ENCODE measurements at regions not wholly inside any gene's neighbourhood (a gene's known extent, or its start where the extent isn't known, plus 50 kb on each side); places are given as distances from the start of the nearest gene placed in this dataset.

DNA sequence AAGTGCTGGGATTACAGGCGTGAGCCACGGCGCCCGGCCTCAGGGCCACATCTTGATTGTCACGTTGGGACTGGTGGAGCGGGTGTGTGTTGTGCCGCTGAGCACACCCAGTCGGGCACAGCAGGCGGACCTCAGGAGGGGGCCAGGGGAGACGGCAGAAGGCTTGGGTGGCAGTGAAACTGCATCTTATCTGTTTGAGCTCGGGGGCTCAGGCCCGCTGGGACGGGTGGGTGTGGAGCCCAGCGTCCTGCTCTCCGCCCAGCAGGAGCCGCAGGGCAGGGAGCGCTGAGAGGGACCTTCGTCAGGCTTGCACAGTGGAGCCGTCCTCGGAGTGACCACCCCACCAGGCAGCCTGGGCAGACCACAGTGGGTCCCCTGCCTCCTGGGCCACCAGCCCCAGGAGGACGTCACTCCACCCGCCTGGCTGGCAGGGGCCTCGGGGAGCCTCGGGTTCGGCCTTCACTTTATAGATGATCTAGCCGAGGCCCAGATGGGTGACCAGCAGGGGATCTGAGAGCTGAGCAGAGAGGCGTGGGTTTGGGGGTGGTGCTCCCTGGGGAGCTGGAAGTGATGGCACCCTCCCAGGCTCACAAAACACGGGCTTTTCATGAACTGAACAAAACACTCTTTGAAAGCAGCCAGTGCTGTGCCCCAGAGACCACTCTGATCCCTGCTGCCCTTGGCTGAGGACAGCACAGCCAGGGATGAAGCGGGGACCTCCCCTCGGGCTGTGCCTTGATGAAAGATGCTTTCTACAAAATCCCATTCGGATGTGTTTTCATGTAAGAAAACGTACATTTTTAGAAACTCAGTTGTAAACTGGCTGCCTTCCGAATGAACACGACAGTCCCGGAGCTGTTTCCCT lies 181.1 kb downstream of the SEC14L1 start:
- DNase-seq (ENCODE audit: low read depth in 2 of 2), result no peak

GRCh38 chr17:77322514-77323412 lies 182.0 kb downstream of the SEC14L1 start:
- no peak for DNase-seq (ENCODE audit: low read depth in 2 of 2)

- no peak for DNase-seq (ENCODE audit: low read depth in 2 of 2)
Observed at GRCh38 chr17:77323413-77324171, 182.8 kb downstream of the SEC14L1 start.

GRCh38 chr17:77324227-77324626 lies 183.5 kb downstream of the SEC14L1 start:
- DNase-seq (ENCODE audit: low read depth in 2 of 2), result no peak

DNA sequence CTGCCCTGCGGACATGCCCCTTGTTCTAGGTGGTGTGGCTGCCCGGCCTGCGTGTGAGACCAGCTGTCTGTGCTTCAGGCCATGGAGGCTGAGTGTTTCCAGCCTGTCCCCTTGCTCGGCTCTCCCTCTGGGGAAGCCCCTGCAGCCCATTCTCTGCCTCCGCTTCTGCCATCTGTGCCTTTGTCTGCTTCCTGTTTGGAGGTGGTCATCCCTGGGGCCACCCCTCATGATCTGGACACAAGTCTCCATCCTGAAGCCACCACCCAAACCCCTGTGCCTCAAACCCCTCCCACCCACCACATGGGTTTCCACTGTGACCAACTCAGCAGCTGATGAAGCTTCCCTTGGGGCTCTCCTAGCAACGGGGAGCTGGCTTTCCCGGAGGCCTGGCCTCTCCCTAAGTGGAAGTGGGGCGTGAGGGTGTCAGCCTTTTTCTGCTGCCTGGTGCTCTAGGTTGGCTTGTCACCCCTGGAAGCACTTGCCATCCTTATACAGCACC lies 184.9 kb downstream of the SEC14L1 start:
- DNase-seq (ENCODE audit: low read depth in 2 of 2), result no peak

- DNase-seq (ENCODE audit: low read depth in 2 of 2), result no peak
Observed at GRCh38 chr17:77326076-77326591, 185.4 kb downstream of the SEC14L1 start.

GRCh38 chr17:77326636-77327035 lies 185.9 kb downstream of the SEC14L1 start:
- DNase-seq (ENCODE audit: low read depth in 2 of 2), result no peak

DNA sequence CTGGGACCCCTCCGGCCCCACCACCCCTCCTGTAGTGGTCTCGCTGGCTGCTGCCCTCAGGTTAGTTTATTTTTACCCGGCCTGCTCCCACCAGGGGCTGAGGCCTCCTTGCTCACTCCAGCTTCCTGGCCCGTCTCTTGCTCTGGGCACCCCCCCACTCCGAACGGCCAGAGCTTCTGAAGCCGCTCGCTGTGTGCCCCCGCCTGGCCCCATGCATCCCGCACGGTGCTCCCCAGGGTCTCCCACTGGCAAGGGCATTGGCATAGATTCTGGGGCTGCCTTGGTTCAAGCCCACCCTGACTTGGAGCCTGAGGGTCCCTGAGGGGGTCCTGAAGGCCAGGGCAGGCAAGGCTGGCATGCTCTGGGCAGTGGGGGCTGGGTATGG lies 186.4 kb downstream of the SEC14L1 start:
- DNase-seq (ENCODE audit: low read depth in 2 of 2), result no peak

- DNase-seq (ENCODE audit: low read depth in 2 of 2), result no peak
Observed at GRCh38 chr17:77327566-77328464, 187.0 kb downstream of the SEC14L1 start.

GRCh38 chr17:77328823-77329740 lies 188.3 kb downstream of the SEC14L1 start:
- no peak for DNase-seq (ENCODE audit: low read depth in 2 of 2)

DNA sequence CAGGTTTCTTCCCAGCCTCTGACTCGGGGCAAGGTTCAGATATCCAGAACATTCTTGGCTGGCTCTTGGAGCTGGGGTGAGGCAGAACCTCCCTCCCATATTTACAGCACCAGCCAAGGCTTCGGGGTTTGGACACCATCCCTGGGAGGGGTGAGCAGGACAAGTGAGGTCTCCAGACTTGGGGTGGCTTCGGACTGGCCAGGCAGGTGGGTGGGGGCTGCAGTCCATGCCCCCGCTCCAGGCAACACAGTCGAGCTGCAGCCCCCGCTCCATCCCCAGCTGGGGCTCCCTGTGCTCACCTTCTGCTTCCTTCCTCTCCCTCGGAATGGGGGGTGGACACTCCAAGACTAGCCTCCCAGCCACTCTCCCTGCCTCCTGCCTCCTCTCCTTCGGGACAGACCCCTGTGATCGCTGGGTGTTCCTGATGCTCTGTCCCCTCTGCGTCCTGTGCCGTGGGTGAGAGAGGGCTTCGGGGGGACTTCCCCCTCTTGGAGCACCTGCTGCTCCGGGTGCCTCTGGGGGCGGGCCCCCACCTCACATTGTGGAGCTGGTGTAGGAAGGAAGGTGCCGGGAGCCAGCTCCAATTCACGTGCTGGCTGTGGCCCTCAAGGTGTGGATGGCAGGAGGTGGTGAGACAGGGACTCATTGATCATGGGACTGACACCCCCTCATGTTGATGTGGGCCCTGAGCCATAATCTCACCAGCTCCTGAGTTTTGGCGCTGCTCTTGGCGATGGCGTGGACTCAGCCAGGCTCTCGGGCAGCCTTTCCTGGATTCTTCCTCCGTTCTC lies 189.2 kb downstream of the SEC14L1 start:
- DNase-seq (ENCODE audit: low read depth in 2 of 2), result no peak

DNA sequence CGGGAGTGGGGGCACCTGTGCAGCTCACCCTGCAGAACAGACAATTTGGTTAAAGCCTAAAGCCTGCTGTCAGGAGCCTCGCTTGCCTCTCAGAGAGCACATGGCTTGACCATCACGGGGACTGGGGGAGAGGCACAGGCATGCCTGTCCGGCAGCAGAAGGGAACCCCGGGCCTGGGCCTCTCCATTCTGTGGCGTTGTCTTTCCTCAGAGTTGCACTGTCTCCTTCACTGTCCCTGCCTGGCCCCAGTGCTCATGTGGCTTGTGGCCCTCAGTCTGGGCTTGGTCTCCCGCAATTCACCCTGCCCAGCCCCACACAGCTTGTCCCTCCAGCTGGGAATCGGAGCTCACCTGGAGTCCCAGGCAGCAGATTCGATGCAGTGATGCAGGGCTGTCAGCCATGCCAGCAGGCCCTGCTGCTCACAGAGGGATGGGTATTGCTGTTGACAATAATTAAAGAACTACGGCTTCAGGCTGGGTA lies 189.9 kb downstream of the SEC14L1 start:
- DNase-seq (ENCODE audit: low read depth in 2 of 2), result no peak

DNA sequence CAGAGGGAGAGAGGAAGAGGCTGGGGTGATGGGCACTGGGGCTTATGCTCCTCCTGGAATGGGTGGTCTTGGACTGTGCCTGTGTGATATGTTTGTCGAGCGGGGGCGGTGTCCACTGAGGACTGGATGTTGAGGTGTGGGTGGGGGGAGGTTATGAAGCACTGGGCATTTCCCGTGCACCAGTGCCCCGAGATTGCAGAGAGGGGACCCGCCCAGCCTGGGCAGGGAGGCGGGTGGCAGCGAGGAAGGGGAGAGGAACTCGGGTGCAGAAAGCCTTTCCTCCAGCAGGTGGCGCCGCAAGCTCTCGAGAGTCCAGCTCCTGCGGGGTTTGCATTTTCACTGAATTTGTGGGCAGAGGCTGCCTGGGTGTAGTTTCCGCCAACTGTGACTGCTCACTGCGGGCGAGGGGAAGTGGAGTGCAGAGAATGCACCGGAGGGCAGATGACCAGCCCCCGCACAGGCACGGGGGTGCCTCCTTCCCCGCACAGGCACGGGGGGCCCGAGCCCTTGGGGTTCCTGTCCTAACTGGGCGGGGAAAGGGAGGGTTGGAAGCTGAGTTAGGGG lies 190.6 kb downstream of the SEC14L1 start:
- DNase-seq (ENCODE audit: low read depth in 2 of 2), result peak; percentile 79 to 90

DNA sequence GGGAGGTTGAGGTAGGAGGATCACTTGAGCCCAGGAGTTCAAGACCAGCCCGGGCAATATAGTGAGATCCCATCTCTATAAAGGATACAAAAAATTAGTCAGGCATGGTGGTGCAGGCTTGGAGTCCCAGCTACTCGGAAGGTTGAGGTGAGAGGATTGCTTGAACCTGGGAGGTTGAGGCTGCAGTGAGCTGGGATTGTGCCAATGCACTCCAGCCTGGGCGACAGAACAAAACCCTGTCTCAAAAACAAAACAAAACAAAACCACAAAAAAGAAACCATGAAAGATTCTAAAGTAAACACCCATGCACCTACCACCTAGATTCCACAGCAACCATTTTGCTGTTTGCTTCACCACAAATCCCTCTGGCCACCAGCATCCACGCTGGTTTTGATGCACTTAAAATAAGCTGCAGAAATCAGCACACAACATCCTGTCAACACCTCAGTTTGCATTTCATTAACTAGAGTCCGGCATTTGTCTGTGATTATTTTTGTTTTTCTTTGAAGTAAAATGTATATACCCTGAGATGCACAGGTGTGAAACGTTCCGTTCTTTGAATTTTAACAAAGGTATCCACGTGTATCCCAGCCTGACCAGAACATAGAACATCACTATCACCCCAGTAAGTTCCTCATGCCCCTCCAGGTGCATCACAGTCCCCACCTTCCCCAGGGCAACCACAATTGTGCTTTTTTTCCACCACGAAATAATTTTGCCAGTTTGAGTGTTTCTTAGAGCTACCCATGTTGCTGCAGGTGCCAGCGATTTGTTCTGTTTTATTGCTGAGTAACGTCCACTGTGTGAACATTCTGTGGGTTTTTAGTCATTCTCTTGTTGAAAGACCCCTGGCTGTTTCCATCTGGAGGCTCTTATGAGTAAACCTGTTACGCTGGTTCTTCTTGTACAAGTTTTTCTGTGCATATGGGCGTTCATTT lies 191.5 kb downstream of the SEC14L1 start:
- DNase-seq (ENCODE audit: low read depth in 2 of 2), result no peak

GRCh38 chr17:77332981-77333685 lies 192.4 kb downstream of the SEC14L1 start:
- peak in 1 of 2 donors; percentile 42 for DNase-seq (ENCODE audit: low read depth in 2 of 2)

DNA sequence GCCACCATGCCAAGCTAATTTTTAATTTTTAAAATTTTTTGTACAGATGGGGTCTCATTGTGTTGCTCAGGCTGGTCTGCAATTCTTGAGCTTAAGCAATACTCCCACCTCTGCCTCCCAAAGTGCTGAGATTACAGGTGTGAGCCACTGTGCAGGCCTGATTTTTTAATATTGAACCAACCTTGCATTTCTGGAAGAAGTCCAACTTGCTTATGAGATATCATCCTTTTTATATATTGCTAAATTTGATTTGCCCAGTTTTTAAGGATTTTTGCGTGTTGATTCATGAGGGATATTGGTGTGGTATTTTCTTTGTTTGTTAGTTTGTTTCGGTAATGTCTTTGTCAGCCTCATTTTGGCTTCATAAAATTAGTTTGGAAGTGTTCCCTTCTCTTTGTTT lies 196.4 kb downstream of the SEC14L1 start:
- DNase-seq (ENCODE audit: low read depth in 2 of 2), result no peak

Measured in stimulated activated CD8-positive, alpha-beta memory T cell treated with anti-CD3 and anti-CD28 coated beads, Interleukin-15, amount 100 ng/mL, for 4 hours (primary cell).